RWPE1 (cell line): ENCODE measurements at regions not wholly inside any gene's neighbourhood (a gene's known extent, or its start where the extent isn't known, plus 50 kb on each side); places are given as distances from the start of the nearest gene placed in this dataset.

Experiments used
- CTCF ChIA-PET: fragments of 350-600 bp; sonication (Branson Sonifier 250); formaldehyde crosslinking; extraction: SDS; loops from one replicate; lab custom pipeline; 2021; lab: Yijun Ruan, JAX
- POLR2A ChIA-PET: fragments of 400-600 bp; formaldehyde crosslinking; extraction: SDS; loops from one replicate; lab custom pipeline; 2020; ENCODE audit warnings: antibody characterized with exemption; ENCODE audit not compliant: low non-redundant PET; lab: Yijun Ruan, JAX
- DNase-seq: peaks from one replicate; pipeline ENCODE4 v3.0.0; 2012; ENCODE audit warnings: low spot score
- H3K27ac ChIP-seq: fragments of 450-650 bp; 2 replicates; pipeline ENCODE4 v1.5.1; 2017
- TF ChIP-seq, protein P1 (sequence below): fragments of 450-650 bp; conservative IDR thresholded peaks from 2 replicates; pipeline ENCODE4 v1.5.1; 2017; ENCODE audit warnings: low read depth, mild to moderate bottlenecking

- CTCF ChIA-PET: no interaction called here
- TF ChIP-seq, protein P1, sequence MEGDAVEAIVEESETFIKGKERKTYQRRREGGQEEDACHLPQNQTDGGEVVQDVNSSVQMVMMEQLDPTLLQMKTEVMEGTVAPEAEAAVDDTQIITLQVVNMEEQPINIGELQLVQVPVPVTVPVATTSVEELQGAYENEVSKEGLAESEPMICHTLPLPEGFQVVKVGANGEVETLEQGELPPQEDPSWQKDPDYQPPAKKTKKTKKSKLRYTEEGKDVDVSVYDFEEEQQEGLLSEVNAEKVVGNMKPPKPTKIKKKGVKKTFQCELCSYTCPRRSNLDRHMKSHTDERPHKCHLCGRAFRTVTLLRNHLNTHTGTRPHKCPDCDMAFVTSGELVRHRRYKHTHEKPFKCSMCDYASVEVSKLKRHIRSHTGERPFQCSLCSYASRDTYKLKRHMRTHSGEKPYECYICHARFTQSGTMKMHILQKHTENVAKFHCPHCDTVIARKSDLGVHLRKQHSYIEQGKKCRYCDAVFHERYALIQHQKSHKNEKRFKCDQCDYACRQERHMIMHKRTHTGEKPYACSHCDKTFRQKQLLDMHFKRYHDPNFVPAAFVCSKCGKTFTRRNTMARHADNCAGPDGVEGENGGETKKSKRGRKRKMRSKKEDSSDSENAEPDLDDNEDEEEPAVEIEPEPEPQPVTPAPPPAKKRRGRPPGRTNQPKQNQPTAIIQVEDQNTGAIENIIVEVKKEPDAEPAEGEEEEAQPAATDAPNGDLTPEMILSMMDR: no peak
- POLR2A ChIA-PET: no interaction called here
- H3K27ac ChIP-seq: no peak overlapping the region
- DNase-seq: no peak
These were observed 449.4 kb upstream of the MON1B start for GRCh38 chr16:76741623-76742022.

DNA sequence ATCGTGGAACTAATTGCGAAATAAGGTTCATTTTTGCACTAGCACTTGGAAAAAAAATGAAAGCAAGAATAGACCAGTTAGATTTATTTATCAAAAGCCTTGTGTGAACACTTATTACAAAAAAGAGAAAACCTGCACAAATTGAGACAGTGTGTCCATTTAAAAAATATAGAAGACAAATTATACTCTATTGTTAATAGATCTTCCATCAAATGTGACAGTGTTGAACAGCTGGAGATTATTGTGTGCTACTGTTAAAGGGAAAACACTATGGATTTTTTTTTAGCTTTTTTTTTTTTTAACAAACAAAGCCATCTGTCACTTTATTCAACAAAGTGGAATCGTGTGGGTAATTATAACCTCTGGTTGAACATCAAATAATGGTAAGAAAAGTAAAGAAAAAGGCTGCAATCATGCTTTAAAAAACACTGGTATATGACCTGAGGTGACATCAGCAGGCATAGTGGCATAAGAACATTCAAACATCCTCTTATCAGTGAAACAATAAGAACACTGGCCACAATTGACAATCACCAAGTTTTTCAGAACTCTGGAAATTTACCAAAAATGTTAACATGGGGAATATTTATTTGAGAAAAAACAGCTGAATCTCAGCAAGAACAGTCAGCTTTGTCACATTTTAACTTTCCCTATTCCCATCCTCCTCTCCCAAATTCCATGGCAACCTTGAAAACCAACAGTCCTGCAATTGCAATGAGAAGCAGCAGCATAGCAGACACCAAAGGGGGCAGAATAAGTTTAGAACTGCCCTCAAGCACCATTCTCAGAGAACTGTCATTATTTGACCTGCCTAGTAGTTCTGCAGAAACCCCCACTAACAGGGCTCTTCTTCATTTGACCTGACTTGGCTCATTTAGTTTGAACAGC, 442.3 kb upstream of the MON1B start:
- H3K27ac ChIP-seq: no peak overlapping the region
- POLR2A ChIA-PET: no interaction called here
- no peak for DNase-seq
- CTCF ChIA-PET: no interaction called here
- TF ChIP-seq, protein P1: no peak

GRCh38 chr16:76749780-76750375, 441.1 kb upstream of the MON1B start:
- ChIA-PET POLR2A (no interaction called here), CTCF (no interaction called here)
- no peak overlapping the region for H3K27ac ChIP-seq
- TF ChIP-seq, protein P1: no peak
- no peak for DNase-seq

DNA sequence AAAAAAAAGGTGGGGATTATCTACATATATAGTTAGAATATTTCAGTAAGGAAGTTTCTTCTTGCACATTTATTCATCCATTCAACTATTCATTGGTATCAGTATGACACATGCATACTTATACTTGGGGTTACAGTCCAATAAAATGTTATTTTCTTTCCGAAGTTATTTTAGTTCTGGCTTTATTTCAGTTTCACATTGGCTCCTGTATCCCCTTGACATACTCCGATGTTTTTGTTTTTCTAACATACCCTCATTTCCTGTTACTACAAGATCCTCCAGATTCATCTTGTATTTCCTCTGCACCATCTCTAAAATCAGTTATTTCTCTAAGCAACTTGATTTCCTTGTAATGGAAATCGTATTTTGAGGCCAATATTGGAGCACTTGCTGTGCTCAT, 435.5 kb upstream of the MON1B start:
- TF ChIP-seq, protein P1: no peak
- ChIA-PET CTCF (interaction anchor here (0.7 kb wide), 1 partner anchor 26 kb away, joined by 3 read pairs; no protein-coding TSS in a partner anchor), POLR2A (no interaction called here)
- no peak overlapping the region for H3K27ac ChIP-seq
- DNase-seq: no peak

DNA sequence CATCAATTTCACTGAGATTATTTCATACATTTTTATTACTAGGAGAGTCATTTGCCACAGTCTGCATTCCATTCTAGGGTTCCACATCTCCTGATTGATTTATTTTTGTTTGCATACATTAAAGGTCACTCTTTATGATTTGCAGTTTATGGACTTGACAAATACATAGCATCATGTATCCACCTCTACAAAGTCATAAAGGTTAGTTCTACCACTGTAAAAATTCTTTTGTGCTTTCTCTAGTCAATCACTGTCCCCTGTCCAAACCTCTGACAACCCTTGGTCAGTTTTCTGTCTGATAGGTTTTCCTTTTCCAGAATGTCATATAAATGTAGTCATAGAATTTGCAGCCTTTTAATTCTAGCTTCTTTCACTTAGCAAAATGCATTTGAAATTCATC, 434.6 kb upstream of the MON1B start:
- TF ChIP-seq, protein P1: no peak
- ChIA-PET CTCF (no interaction called here), POLR2A (no interaction called here)
- no peak for DNase-seq
- H3K27ac ChIP-seq: no peak overlapping the region

DNA sequence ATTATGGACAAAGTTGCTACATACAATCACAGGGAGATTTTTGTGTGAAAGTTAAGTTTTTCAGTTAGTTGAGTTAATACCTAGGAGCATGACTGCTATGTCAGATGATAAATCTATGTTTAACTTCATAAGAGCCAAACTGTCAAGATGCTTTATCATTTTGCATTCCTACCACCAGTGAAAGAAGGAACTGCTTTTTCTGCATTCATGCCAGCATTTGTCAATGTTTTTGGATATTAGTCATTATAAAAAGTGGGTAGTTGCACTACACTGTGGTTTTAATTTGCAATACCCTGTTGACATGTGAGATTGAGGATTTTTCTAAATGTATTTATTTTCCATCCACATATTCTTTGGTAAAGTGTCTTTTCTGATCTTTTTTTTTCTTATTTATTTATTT, 434.0 kb upstream of the MON1B start:
- TF ChIP-seq, protein P1: no peak
- no peak for DNase-seq
- CTCF ChIA-PET: no interaction called here
- H3K27ac ChIP-seq: no peak overlapping the region
- POLR2A ChIA-PET: no interaction called here
